GM12878 (cell line): ENCODE measurements at regions not wholly inside any gene's neighbourhood (a gene's known extent, or its start where the extent isn't known, plus 50 kb on each side); places are given as distances from the start of the nearest gene placed in this dataset.

Experiments
- ATAC-seq: fragments of 200-7000 bp; cut with Tn5 transposase; 3 replicates; pipeline ENCODE4 v1.9.1; 2020; ENCODE audit warnings: mild to moderate bottlenecking, moderate library complexity
- BruUV-seq: library from RNA; stranded (reverse); fragments of 400-500 nt; replicated peaks from 2 replicates; lab custom pipeline; 2021; lab: Mats Ljungman, UMichigan
- CTCF ChIA-PET: fragments of 300-600 bp; sonication (Branson Sonifier 250); formaldehyde crosslinking; extraction: SDS; loops from one replicate; lab custom pipeline; 2021; ENCODE audit warnings: inconsistent platforms; lab: Yijun Ruan, JAX
- POLR2A ChIA-PET: fragments of 350-600 bp; formaldehyde crosslinking; extraction: SDS; loops from one replicate; lab custom pipeline; 2021; ENCODE audit warnings: inconsistent platforms; lab: Charles Lee
- RAD21 ChIA-PET: fragments of 300-600 bp; sonication (Branson Sonifier 250); formaldehyde crosslinking; loops from one replicate; lab custom pipeline; 2023; ENCODE audit warnings: antibody characterized with exemption; ENCODE audit not compliant: unreplicated experiment; lab: Charles Lee
- SMC1A ChIA-PET: fragments of 300-600 bp; sonication (Branson Sonifier 250); formaldehyde crosslinking; loops from one replicate; lab custom pipeline; 2023; ENCODE audit not compliant: unreplicated experiment, uncharacterized antibody; lab: Charles Lee
- DNase-seq: peaks from one replicate; pipeline ENCODE4 v3.0.0-alpha.2; 2011; ENCODE audit warnings: low read depth, low spot score
- FAIRE-seq: peaks from 3 replicates; lab custom pipeline; 2011; peaks lifted over from hg19 to GRCh38; lab: Jason Lieb, UNC
- H2AFZ ChIP-seq: 2 replicates; pipeline ENCODE4 v1.6.0; 2011; ENCODE audit warnings: low read depth, low read length, control low read depth; ENCODE audit not compliant: control insufficient read depth
- H3K27ac ChIP-seq: 2 replicates; pipeline ENCODE4 v1.5.1; 2011; ENCODE audit warnings: control low read depth; ENCODE audit not compliant: control insufficient read depth, insufficient read depth
- H3K27me3 ChIP-seq, 2 experiments: replicated peaks in 1 of 2; 2 replicates each; pipeline versions ENCODE4 v1.6.0 to v1.6.1; 2011; ENCODE audit warnings: low read length in 1 of 2; ENCODE audit not compliant: control insufficient read depth in 2 of 2, insufficient read depth in 2 of 2
- H3K36me3 ChIP-seq, 2 experiments: 2 replicates each; pipeline ENCODE4 v1.5.1; 2011; ENCODE audit warnings: low read length in 1 of 2; ENCODE audit not compliant: control insufficient read depth in 2 of 2, insufficient read depth in 2 of 2
- H3K4me1 ChIP-seq: 2 replicates; pipeline ENCODE4 v1.6.1; 2011; ENCODE audit warnings: mild to moderate bottlenecking, low read length, moderate library complexity, mixed read lengths; ENCODE audit not compliant: control insufficient read depth, insufficient read depth
- H3K4me2 ChIP-seq: 2 replicates; pipeline ENCODE4 v1.6.0; 2011; ENCODE audit warnings: control low read depth; ENCODE audit not compliant: control insufficient read depth, insufficient read depth
- H3K4me3 ChIP-seq: fragments of 200-600 bp; sonication (generic); 2 replicates; pipeline ENCODE4 v1.5.1; 2016
- H3K79me2 ChIP-seq: 2 replicates; pipeline ENCODE4 v1.6.0; 2011; ENCODE audit warnings: low read length; ENCODE audit not compliant: control insufficient read depth, insufficient read depth
- H3K9ac ChIP-seq: 2 replicates; pipeline ENCODE4 v1.8.0; 2011; ENCODE audit warnings: low read length, control low read depth, mixed read lengths; ENCODE audit not compliant: control insufficient read depth, insufficient read depth
- H3K9me3 ChIP-seq: replicated peaks from 3 replicates; pipeline ENCODE4 v1.5.1; 2011; ENCODE audit warnings: mild to moderate bottlenecking, low read length; ENCODE audit not compliant: control insufficient read depth, insufficient read depth
- H4K20me1 ChIP-seq: 2 replicates; pipeline ENCODE4 v1.6.0; 2011; ENCODE audit not compliant: control insufficient read depth, insufficient read depth
- BCL11A ChIP-seq: IDR thresholded peaks from 2 replicates; pipeline ENCODE4 v1.6.1; 2011; ENCODE audit warnings: low read depth, low read length
- BHLHE40 ChIP-seq, 2 experiments: fragments of 450-650 bp in 1 of 2; IDR thresholded peaks; 2 replicates each; pipeline ENCODE4 v1.6.1; 2011 to 2017; ENCODE audit warnings: low read depth in 2 of 2, borderline replicate concordance in 1 of 2, improper control_type of control experiment in 1 of 2, low read length in 1 of 2, mild to moderate bottlenecking in 1 of 2
- CEBPB ChIP-seq, 2 experiments: fragments of 150-350 bp in 1 of 2; IDR thresholded peaks; 2 replicates each; pipeline ENCODE4 v1.6.1; 2012 to 2014; ENCODE audit warnings: low read depth in 2 of 2, low read length in 2 of 2, borderline replicate concordance in 1 of 2, inconsistent platforms in 1 of 2
- E2F8 ChIP-seq: fragments of 450-650 bp; IDR thresholded peaks from 2 replicates; pipeline ENCODE4 v1.6.1; 2018; ENCODE audit warnings: mild to moderate bottlenecking, low read depth, moderate library complexity; ENCODE audit not compliant: partially characterized antibody
- JUNB ChIP-seq: IDR thresholded peaks from 2 replicates; pipeline ENCODE4 v1.6.1; 2016; ENCODE audit warnings: antibody characterized with exemption, mild to moderate bottlenecking
- NFXL1 ChIP-seq: fragments of 450-650 bp; IDR thresholded peaks from 2 replicates; pipeline ENCODE4 v1.6.1; 2017; ENCODE audit warnings: antibody characterized with exemption, mild to moderate bottlenecking, borderline replicate concordance
- RUNX3 ChIP-seq: IDR thresholded peaks from 2 replicates; pipeline ENCODE4 v1.6.1; 2012; ENCODE audit warnings: low read length, inconsistent platforms
- SP1 ChIP-seq: IDR thresholded peaks from one replicate; pipeline ENCODE4 v1.6.1; 2011; ENCODE audit warnings: low read depth, low read length
- SREBF2 ChIP-seq: IDR thresholded peaks from 2 replicates; pipeline ENCODE4 v1.6.1; 2012; ENCODE audit warnings: mild to moderate bottlenecking, low read length
- WGBS: methylation state at CpG from one replicate; pipeline ENCODE4 v1.1.6; 2016; ENCODE audit warnings: low lambda C conversion rate; ENCODE audit not compliant: insufficient replicate concordance, insufficient coverage; ENCODE audit errors: missing lambda C conversion rate; 5-methylcytosine and 5-hydroxymethylcytosine counted together
- in situ Hi-C: fragments of 300-500 bp; cut with MboI; formaldehyde crosslinking; loops from 9 replicates; pipeline ENCODE4 v1.14.3; 2018; ENCODE audit warnings: mixed read lengths
- intact Hi-C: fragments of 100-400 bp; cut with micrococcal nuclease; formaldehyde crosslinking; loops from one replicate; pipeline ENCODE4 v1.14.2; 2022; ENCODE audit not compliant: unreplicated experiment
- TF ChIP-seq, protein P1 (sequence below): IDR thresholded peaks from 2 replicates; pipeline ENCODE4 v1.6.1; 2012; ENCODE audit warnings: low read depth, low read length, improper control_type of control experiment
- TF ChIP-seq, protein P2 (sequence below): fragments of 450-650 bp; IDR thresholded peaks from 2 replicates; pipeline ENCODE4 v1.6.1; 2016; ENCODE audit warnings: mild to moderate bottlenecking, moderate library complexity, borderline replicate concordance
- TF ChIP-seq, protein P3 (sequence below): fragments of 150-350 bp; IDR thresholded peaks from 2 replicates; pipeline ENCODE4 v1.6.1; 2016; ENCODE audit warnings: low read depth, low read length

DNA sequence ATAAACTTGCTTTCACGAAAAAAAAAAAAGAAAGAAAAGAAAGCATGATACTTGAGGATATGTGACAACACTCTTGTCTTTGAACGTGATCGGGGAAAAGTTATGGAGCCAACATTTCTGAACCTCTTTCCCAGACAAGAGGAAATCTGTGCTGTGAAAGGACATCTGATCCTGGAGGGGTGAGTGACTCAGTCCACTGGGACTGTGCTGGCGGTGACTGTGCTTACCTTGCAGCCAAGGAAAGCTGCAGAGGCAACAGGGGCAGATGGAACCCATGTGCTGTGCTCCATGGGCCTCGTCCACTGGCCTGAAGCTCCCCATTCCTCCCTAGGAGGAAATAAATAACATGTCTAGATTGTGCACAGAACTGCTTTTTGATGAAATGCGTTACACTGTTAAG is 116.5 kb upstream of the RAB11FIP2 start:
- intact Hi-C loops, result no loop called here
- no peak overlapping the region for H3K27ac ChIP-seq
- ChIA-PET CTCF (interaction anchor here (0.7 kb wide), 1 partner anchor 661 kb away, joined by 3 read pairs; no protein-coding TSS in a partner anchor), POLR2A (no interaction called here), SMC1A (no interaction called here), RAD21 (no interaction called here)
- ATAC-seq, result no peak
- DNase-seq, result no peak
- H3K4me3 ChIP-seq, result no peak overlapping the region
- H3K79me2 ChIP-seq, result no peaks in the 10 kb centered on the region
- H3K27me3 ChIP-seq, result no peaks in the 10 kb centered on the region; a peak in 1 of 4 replicates
- BruUV-seq, result no TSS peak
- H3K9me3 ChIP-seq, result no peaks in the 10 kb centered on the region
- no peak overlapping the region for H2AFZ ChIP-seq
- no peak overlapping the region for H3K9ac ChIP-seq
- H4K20me1 ChIP-seq, result no peaks in the 10 kb centered on the region
- in situ Hi-C loops, result no loop called here
- no peaks in the 10 kb centered on the region for H3K4me1 ChIP-seq
- FAIRE-seq, result no peak
- no peaks in the 10 kb centered on the region for H3K36me3 ChIP-seq
- 48% methylated on average over 5 of the region's 6 CpGs for WGBS
- no peak overlapping the region for H3K4me2 ChIP-seq
- TF ChIP-seq E2F8, result no peak
- TF ChIP-seq BHLHE40 (IDR thresholded peaks at IDR 0.05; ENCODE audit: borderline replicate concordance in 1 of 2, low read depth in 2 of 2, low read length in 1 of 2), result no peak
- no peak for TF ChIP-seq BCL11A
- no peak for TF ChIP-seq CEBPB (IDR thresholded peaks at IDR 0.05; ENCODE audit: borderline replicate concordance in 1 of 2, low read depth in 2 of 2, low read length in 2 of 2)
- no peak for TF ChIP-seq JUNB
- TF ChIP-seq, protein P1, sequence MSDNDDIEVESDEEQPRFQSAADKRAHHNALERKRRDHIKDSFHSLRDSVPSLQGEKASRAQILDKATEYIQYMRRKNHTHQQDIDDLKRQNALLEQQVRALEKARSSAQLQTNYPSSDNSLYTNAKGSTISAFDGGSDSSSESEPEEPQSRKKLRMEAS, result no peak
- TF ChIP-seq SREBF2, result no peak
- TF ChIP-seq, protein P2, sequence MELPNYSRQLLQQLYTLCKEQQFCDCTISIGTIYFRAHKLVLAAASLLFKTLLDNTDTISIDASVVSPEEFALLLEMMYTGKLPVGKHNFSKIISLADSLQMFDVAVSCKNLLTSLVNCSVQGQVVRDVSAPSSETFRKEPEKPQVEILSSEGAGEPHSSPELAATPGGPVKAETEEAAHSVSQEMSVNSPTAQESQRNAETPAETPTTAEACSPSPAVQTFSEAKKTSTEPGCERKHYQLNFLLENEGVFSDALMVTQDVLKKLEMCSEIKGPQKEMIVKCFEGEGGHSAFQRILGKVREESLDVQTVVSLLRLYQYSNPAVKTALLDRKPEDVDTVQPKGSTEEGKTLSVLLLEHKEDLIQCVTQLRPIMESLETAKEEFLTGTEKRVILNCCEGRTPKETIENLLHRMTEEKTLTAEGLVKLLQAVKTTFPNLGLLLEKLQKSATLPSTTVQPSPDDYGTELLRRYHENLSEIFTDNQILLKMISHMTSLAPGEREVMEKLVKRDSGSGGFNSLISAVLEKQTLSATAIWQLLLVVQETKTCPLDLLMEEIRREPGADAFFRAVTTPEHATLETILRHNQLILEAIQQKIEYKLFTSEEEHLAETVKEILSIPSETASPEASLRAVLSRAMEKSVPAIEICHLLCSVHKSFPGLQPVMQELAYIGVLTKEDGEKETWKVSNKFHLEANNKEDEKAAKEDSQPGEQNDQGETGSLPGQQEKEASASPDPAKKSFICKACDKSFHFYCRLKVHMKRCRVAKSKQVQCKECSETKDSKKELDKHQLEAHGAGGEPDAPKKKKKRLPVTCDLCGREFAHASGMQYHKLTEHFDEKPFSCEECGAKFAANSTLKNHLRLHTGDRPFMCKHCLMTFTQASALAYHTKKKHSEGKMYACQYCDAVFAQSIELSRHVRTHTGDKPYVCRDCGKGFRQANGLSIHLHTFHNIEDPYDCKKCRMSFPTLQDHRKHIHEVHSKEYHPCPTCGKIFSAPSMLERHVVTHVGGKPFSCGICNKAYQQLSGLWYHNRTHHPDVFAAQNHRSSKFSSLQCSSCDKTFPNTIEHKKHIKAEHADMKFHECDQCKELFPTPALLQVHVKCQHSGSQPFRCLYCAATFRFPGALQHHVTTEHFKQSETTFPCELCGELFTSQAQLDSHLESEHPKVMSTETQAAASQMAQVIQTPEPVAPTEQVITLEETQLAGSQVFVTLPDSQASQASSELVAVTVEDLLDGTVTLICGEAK, result no peak
- TF ChIP-seq, protein P3, sequence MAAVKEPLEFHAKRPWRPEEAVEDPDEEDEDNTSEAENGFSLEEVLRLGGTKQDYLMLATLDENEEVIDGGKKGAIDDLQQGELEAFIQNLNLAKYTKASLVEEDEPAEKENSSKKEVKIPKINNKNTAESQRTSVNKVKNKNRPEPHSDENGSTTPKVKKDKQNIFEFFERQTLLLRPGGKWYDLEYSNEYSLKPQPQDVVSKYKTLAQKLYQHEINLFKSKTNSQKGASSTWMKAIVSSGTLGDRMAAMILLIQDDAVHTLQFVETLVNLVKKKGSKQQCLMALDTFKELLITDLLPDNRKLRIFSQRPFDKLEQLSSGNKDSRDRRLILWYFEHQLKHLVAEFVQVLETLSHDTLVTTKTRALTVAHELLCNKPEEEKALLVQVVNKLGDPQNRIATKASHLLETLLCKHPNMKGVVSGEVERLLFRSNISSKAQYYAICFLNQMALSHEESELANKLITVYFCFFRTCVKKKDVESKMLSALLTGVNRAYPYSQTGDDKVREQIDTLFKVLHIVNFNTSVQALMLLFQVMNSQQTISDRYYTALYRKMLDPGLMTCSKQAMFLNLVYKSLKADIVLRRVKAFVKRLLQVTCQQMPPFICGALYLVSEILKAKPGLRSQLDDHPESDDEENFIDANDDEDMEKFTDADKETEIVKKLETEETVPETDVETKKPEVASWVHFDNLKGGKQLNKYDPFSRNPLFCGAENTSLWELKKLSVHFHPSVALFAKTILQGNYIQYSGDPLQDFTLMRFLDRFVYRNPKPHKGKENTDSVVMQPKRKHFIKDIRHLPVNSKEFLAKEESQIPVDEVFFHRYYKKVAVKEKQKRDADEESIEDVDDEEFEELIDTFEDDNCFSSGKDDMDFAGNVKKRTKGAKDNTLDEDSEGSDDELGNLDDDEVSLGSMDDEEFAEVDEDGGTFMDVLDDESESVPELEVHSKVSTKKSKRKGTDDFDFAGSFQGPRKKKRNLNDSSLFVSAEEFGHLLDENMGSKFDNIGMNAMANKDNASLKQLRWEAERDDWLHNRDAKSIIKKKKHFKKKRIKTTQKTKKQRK, result no peak
- no peak for TF ChIP-seq SP1
- TF ChIP-seq RUNX3, result no peak
- no peak for TF ChIP-seq NFXL1
